CD4-positive, alpha-beta T cell treated with Interleukin-17A for 4 hours (primary cell): ENCODE measurements at regions not wholly inside any gene's neighbourhood (a gene's known extent, or its start where the extent isn't known, plus 50 kb on each side); places are given as distances from the start of the nearest gene placed in this dataset.
"Not testable (repeated sequence)": the region's sequence is repeated elsewhere in the genome, so short reads cannot be mapped to it uniquely, and the experiment has no call there.

Source experiments
- DNase-seq: peaks from one replicate; pipeline ENCODE4 v3.0.0-alpha.2; 2020; ENCODE audit warnings: mixed read lengths

DNA sequence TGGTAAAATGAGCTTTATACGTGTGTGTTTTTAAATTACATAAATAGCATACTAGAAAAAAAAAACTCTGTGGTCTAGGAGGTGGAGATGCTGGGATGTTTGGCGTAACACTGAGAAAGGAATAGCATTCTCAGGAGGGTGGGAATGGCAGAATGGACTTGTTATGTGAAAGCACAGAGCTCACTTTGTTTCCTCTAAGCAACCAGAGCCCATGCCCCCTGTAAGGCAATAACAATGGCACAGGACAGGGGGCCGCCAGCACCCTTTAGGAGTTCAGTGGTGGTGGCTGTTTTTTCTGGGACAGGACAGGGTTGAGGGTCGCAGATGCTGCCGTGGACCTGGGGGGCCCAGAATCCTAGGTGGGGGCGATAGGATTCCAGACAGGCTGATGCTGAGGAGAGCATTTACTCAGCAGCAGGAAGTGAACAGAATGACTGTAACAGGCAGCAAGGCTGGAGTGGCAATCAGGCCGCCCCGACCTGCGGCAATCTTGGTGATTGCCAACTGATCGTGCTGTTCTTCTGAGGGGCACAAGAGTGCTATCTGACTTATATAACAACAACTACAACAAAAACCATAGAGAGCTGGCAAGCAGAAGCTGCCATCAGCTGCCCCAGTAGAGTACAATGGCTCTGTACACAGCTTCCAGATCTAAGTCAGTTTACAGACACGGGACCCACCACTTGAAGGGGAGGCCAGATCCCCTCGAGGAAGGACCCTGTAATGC is 160.4 kb downstream of the UACA start:
- DNase-seq, result no peak

DNA sequence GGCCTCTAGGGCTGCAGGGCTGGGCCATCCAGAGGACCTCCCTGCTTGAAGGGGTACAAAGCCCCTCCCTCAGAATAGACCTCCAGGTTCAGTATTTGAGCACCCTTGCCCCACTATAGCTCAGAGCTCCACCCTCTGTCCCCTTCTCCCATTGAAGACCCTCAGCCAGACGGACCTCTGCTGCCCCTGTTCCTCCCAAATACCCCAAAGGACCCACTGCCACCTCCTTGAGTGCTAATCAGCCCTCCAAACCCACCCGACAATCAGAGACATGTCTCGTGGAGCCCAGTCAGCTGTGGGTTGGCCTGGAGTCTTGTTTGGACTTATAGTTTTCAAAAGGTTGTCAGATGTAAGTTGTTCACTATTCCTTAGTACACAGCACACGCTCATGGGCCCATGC is 161.1 kb downstream of the UACA start:
- DNase-seq, result no peak

DNA sequence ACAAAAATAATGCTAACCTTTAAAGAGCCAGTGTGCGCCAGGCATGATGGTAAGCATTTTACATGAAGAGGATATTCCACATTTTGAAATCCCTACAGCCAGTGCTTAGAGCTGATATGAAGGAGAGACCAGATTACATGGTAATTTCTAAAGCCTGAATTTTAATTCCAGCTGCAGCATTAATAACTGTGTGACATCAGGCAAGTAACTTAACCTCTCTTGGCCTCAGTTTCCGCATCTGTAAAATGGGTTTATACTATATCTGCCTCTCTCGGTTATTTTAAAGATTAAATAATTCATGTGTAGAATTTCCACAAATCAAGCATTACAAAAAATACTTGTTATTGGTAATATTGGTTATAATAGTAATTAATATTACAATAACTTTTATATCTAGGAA is 165.4 kb downstream of the UACA start:
- no peak for DNase-seq

DNA sequence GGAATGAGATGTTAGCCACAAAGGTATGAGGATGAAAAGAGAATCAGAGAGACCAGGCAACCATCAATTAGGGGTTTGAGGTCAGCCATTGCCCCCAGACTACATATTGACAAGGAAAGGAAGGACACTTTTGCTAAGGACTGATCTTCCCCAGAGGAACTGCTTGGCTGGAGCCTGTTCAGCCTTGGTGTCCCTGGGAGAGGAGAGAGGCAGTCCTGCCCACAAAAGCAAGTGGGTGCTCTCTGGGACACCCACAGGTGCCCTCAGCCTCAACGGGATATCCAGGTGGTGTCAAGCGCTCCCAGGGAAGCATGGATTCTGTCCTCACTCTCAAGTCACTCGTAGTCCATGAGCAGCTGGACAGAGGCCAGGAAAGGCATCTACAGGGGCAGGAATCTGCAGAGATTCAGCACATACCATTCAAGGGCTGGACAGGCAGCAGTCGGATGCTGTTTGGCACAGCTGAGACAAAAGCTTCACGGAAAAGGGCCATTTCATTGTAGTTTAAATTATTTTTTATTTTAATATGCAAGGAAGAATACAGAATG is 166.2 kb downstream of the UACA start:
- DNase-seq, result no peak

DNA sequence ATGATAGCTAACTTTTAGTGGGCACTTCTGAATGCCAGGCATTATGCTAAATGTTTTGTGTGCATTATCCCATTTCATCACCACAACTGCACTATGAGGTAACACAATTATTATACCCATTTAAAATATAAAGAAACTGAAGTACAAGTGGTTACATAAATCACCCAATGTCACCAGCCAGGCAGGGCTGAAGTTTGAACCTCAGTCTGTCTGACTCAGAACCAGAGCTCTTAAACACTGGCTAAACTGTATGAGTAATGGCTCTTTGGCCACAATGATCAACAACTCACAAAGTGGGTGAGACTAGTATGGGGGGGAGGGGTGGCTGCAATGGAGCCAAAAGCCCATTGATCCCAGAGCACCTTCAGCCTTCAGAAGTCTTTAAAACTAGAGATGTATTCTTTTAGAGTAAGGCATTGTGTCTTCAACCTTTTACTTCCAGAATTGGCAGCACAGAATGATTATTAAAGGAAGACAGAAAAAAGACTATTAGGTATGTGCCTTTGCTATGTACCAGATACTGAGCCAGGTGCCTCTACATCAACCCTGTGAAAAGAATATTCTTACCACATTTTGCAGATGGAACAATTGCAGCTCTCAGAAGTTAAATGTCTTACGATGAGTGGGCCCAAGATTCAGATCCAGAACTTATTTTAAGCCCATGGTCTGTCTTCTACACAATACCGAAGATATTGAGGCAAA is 166.9 kb downstream of the UACA start:
- DNase-seq, result no peak

DNA sequence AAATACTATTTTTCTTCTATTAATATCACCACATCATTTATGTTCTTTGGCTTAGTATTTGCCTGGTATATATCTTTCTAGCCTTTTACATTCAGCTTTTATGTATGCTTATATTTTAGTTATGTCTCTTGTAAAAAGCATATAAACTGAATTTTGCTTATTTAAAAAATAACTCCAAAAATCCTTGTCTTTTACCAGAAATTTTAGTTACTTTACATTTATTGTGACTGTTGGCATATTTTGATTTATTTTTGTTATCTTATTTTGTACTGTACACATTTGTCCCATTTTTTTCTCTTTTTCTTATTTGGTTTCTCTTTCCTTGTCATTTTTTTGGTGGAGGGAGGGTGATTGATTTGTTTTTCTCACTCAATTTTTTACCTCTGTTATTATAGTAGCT is 169.6 kb downstream of the UACA start:
- no peak for DNase-seq

DNA sequence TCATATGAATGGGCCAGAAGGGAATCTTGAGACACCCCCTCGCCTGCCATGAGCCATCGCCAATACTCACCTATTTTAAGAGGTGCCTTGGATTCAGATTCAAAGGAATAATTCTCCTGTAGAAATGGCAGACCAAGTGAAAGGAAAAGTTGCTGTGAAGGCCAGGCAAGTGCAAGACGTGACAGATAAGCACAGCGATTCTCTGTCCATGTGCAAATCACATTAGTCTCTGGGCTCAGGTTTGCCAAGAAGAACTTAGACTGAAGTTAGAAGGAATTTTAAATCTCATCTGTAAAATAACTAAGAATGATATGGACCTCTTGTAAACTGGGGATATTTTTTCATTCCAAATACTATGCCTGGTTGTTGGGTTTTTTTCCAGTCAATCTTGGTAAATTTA is 173.6 kb downstream of the UACA start:
- DNase-seq, result no peak

DNA sequence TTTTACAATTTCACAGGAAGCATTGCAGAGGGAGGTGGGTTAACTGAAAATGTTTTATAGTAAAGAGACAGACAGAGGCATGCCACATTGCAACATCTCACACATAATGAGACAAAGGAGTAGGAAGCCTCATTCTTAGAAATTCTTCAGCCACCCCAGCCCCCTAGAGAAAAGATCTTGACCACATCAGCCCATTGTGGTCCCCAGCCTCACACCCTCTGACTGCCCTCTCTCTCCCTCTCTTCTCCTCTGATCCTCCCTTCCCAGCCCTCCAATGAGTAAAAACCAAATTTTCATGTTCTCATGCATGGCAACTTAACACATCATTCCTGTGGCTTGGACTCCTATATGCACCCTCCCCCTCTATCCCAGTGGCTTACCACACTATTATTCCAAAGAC is 174.1 kb downstream of the UACA start:
- DNase-seq, result no peak

DNA sequence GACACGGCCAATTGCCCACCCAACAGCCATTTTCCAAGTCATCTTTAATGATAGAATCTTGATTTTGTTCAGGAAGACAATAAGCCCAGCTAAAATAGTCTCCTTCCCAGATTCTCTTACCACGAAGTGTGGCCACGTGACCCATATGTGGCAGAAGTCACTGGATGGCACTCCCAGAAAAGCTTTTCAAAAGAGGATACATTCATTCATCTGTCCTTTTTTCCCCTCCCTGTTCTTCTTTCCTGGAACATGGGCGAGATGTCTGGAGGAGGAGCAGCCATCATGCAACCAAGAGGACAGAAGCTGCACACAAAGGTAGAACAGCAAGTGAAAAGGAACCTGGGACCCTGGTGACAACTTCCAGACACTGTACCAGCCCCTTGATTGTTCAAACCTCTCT is 174.7 kb downstream of the UACA start:
- no peak for DNase-seq

DNA sequence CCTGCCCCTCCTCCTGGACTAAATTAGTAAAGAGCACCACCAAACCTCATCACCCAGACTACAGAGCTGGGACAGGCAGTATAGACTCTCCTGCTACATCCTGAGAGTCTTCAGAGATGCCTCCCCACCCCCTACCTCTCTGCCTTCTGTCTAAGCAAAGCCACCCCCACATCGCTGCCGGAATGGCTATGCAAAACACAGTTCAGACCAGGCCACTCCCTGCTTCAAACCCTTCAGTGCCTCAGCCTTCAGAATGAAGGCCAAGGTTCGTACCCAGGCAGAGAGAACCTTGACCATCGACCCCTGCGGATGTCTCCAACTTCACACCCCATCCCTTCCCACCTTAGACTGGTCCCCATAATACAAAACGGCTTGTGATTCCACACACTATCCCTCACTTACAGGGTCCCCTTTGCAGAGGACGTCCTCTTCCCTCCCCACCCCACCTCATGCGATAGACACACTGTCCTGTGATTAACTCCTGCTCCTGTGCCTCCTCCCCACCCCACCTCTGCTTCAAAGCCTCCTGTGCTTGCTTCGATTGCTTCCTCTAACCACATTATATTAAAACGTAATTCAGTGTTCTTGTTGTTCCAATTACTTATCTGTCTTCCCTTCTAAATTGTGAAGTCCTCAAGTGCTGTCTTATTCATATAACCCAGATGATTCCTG is 175.3 kb downstream of the UACA start:
- no peak for DNase-seq

DNA sequence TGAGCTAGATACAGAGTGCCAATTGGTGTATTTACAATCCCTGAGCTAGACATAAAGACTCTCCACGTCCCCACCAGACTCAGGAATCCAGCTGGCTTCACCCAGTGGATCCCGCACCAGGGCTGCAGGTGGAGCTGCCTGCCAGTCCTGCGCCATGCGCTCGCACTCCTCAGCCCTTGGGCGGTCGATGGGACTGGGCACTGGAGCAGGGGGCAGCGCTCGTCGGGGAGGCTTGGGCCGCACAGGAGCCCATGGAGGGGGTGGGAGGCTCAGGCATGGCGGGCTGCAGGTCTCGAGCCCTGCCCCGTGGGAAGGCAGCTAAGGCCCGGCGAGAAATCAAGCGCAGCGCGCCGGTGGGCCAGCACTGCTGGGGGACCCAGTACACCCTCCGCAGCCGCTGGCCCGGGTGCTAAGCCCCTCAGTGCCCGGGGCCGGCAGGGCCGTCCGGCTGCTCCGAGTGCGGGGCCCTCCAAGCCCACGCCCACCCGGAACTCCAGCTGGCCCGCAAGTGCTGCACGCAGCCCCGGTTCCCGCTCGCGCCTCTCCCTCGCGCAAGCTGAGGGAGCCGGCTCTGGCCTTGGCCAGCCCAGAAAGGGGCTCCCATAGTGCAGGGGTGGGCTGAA is 176.2 kb downstream of the UACA start:
- not testable (repeated sequence) for DNase-seq

DNA sequence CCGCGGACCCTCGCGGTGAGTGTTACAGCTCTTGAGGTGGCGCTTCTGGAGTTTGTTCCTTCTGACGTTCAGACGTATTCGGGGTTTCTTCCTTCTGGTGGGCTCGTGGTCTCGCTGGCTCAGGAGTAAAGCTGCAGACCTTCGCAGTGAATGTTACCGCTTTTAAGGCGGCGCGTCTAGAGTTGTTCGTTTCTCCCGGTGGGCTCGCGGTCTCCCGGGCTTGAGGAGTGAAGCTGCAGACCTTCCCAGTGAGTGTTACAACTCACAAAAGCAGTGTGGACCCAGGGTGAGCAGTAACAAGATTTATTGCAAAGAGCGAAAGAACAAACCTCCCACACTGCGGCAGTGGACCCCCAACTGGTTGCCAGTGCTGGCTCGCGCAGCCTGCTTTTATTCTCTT is 177.1 kb downstream of the UACA start:
- DNase-seq, result no peak

DNA sequence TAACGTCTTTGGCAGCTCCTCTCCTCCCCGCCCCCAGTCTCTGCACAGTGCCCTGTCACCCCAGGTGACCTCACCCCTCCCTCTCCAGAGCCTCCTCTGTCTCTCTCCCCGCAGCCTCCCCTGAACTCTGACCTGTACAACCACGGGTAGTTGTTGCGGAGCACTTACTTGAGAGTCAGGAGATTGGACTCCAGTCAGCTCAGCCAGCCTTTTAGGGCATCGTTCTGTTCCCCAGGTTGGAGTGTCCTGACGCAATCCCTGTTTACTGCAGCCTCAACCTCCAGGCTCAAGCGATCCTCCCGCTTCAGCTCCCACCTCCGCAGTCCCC is 177.7 kb downstream of the UACA start:
- DNase-seq, result peak; percentile 31

DNA sequence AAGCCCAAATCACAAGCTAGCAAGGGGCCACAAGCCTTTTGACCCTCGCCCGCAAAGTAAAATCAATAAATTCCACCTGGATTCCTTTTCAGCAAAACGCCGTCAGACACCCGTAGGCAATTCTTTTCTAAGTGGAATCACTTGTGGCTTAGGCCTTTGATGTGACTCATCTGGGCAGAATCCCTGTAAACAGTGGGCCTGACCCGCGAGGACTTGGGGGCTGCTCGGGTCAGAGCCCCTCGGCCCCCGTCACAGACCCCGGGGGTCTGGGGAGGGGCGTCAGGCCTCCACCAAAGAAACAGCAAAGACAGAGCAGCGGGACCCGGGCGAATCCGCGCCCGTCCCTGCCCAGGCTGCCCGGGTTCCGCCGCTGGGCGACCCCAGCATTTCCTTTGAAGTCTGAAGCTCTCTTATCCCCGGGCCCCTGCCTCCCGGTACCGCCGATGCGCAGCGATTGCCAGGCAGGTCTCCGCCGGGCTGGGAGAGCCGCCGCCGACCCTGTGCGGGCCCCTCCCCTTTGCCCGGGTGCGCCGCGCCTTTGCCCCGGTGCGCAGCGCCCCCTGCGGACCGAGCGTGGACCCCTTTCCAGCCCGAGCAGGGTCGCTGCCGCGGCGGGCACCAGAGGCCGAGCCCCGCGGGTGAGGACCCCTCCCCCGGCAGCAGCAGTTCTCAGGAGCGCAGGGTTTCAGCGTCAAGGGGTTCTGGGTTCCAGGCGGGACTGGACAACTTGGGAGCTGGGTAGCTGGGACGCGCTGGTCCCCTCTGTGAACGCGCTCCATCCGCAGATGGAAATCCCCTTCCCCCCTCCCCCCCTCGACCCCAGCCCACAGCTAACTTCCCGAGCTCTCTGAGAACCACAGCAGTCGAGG is 178.3 kb downstream of the UACA start:
- DNase-seq, result peak; percentile 74

DNA sequence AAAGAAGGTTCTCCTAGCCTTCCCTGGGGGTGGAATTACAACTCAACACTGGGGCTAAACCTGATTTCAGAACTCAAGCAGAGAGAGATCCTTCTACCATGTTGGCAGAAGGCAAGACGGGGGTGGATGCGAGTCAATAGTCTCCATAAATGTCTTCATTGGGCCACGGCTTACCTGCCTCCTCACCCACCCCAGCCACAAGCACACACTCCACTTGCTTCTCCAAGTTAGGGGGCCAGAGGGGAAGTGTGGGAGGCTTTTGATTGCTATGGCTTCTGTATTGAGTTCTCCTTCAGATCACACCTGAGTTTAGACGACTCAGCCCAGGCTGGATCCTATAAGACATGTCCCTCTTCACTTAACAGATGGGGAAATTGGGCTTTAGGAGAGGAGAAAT is 178.9 kb downstream of the UACA start:
- DNase-seq, result no peak

DNA sequence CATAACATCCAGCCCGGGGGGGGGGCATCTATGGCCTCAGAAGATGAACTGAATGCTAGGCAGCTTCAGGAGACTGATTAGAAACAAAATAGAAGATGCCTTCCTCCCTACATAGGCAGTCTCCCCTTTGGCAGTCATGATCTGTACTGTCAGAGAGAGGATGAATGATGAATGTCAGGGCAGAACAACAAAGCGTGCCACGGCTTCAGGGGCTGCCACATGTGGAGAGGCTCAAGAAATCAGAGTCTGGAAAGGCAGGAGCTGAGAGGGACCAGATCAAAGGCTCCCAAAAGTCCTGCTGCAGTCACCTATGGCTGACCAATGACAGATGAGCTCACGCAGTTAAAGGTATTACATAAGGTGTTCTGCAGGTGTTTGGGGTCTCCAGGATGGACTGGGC is 180.4 kb downstream of the UACA start:
- DNase-seq, result no peak

DNA sequence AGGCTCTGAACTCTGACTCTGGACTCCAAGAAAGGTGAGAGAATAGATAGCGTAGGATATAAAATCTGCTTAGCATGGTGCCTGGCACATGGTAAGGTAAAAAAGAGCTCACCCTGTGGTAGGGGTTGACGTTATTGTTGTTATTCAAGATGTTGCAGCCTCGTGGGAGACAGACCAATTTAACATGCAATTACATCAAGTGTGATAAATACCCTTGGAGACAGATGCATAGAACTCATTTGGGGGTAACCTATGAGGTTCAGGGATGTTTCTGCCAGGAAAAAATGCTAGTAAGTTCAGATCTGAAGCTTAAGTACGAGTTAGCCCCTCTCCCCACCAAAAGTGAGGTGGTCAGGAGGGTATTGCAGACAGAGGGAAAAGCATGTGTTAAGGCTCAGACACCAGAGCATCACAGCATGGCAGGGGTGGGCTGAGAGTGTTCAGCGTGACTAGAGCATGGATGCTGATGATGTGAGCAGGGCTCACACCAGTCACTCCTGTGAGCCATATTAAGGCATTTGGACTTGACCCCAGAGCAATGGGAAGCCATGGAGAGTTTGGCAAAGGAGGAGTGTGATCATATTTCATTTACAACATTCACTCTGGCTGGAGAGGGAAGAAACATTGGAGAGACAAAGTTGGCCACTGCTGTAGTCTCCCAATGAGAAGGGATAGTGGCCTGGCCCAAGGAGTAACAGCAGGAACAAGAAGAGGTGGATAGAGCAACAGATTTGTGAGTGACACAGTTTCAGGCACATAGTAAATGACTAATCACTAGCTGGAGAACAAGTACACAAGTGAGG is 181.0 kb downstream of the UACA start:
- no peak for DNase-seq

DNA sequence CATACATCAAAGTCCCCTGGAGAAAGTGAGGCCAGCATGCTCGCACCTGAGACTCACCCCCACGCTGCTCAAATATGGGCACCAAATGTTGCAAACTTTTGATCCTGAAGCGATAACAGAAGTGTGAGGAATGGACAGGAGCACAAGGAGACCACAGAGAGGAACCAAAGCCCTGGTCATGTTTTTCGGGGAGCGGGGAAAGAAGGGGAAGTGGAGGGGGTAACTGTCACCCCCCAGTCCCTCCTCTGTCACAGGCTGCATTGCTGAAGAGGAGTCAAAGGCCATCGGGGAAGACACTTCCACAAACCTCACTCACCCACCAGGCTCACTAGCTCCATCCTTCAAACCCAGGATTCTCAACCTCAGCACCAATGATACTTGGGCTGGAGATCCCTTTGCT is 182.4 kb downstream of the UACA start:
- no peak for DNase-seq

DNA sequence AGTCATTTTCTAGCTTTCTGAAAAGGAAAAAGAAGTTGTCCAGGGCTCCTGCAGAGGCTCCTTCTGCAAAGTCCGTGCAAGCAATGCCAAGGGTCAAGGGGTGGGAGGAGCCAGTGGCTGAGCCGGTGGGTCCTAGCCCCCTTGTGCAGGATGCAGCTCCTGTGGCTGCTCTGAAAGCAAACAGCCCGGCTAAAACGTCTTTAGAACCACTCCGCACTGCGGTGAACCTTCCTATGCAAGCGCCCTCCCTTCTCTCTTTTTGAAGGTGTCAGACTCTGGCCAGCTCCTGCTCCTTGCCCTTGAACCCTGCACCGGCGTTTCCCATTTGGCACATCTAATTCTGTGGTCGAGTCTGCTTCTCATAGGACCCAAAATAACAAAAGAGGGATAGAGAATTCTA is 183.1 kb downstream of the UACA start:
- DNase-seq, result no peak

DNA sequence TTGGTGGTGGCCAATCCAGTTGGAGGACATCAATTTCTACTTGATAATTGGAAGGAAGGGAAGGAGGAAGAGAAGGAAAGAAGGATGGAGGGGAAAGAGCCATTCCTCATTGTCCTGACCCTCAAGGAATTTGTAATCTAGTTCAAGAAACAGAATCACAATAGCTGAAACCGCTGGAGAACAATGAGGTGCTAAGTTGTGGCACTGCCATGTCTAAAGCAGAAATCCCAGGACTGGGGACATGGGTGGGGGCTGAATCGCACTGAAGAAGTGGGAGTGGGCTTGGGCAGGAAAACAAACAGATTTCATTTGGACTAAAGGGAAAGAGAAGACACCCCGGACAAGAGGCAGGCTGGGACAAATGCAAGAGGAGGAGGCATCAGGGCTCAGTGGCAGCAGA is 183.6 kb downstream of the UACA start:
- no peak for DNase-seq

DNA sequence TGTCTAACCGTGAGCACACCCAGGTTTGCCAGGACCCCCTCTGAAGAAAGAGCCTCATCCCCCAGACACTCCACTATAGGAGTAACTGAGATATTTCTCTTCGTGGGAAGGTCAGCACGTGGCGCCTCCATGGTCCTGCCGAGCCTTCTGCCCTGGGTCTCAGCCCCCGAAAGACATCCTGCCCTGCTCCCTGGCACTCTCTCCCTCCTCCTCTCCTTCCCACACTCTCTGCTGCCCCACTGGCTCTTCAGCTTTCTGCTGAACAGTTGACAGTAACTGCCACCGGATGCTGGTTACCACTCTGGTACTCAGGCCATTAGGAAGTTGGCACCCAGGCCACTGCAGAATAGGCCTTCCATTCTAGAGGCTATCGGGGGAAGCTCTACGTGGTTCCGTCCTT is 185.2 kb downstream of the UACA start:
- no peak for DNase-seq

DNA sequence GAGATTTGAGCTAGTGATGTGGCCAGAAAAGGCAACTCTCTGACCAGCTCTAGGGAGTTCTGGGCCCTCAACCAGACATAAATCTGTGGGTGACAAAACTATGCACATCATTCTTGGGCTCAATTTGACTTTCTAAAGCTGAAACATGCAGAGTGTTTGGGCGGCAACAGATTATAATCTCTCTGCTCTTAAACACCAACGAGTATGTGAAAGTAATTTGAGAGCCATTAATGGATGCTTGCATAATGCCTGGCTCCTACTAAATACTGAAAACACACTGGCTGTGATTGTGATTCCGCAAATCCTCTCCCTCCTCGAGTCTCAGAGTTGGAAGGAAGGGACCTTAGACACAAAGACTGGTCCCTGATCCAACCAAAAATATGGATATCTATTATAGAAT is 186.7 kb downstream of the UACA start:
- no peak for DNase-seq
